ENCODE measurements at regions not wholly inside any gene's neighbourhood (a gene's known extent, or its start where the extent isn't known, plus 50 kb on each side); places are given as distances from the start of the nearest gene placed in this dataset.
"Not testable (repeated sequence)": the region's sequence is repeated elsewhere in the genome, so short reads cannot be mapped to it uniquely, and the experiment has no call there.

DNA sequence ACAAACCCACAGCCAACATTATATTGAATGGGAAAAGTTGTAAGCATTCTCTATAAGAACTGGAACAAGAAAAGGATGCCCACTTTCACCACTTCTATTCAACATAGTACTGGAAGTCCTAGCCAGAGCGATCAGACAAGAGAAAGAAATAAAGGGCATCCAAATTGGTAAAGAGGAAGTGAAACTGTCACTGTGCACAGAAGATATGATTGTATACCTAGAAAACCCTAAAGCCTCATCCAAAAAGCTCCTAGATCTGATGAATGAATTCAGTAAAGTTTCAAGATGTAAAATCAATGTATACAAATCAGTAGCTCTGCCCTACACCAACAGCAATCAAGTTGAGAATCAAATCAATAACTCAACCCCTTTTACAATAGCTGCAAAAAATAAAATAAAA is 69.0 kb downstream of the ADRB2 start:
- H3K23ac ChIP-seq (ENCODE audit: insufficient read length); H2BK5ac ChIP-seq (ENCODE audit: low read depth, low read length); H3K14ac ChIP-seq (ENCODE audit: insufficient read length); H4K5ac ChIP-seq (ENCODE audit: insufficient read length, low read depth, low read length); H3K27me3 ChIP-seq (replicated peaks in 1 of 4; ENCODE audit: control insufficient read depth in 3 of 4, extremely low read depth in 1 of 4, insufficient read depth in 3 of 4, low read length in 3 of 4); H3K79me2 ChIP-seq (ENCODE audit: control insufficient read depth in 1 of 2, insufficient read depth in 2 of 2, low read length in 2 of 2); H3K79me1 ChIP-seq (ENCODE audit: low read depth, low read length); CTCF ChIA-PET (ENCODE audit: partially characterized antibody); H2BK15ac ChIP-seq (ENCODE audit: low read length); H3K4me1 ChIP-seq (replicated peaks in 1 of 4; ENCODE audit: control insufficient read depth in 3 of 4, insufficient read depth in 4 of 4, low read length in 3 of 4); FAIRE-seq; H3K9me3 ChIP-seq (ENCODE audit: insufficient read depth in 2 of 2, low read depth in 1 of 2, low read length in 1 of 2); H3K23me2 ChIP-seq (ENCODE audit: low read depth, low read length); H2AFZ ChIP-seq (ENCODE audit: low read length); H4K8ac ChIP-seq (ENCODE audit: extremely low read depth, insufficient read depth, low read length); H4K91ac ChIP-seq (replicated peaks; ENCODE audit: insufficient read length, low read length); H3K9ac ChIP-seq (replicated peaks in 1 of 4; ENCODE audit: extremely low read depth in 1 of 4, low read depth in 3 of 4, low read length in 3 of 4); H3K27ac ChIP-seq (ENCODE audit: low read depth, low read length); POLR2A ChIA-PET (ENCODE audit: partially characterized antibody); H2BK20ac ChIP-seq (ENCODE audit: low read length); H2BK120ac ChIP-seq (replicated peaks; ENCODE audit: low read depth, low read length); H2BK12ac ChIP-seq (ENCODE audit: low read depth, low read length); H4K20me1 ChIP-seq (replicated peaks in 1 of 2; ENCODE audit: control insufficient read depth in 1 of 2, insufficient read depth in 2 of 2, low read length in 2 of 2); H3K4me3 ChIP-seq (ENCODE audit: extremely low read depth in 1 of 4, insufficient read depth in 2 of 4, low read depth in 3 of 4, low read length in 4 of 4); H3K56ac ChIP-seq (replicated peaks; ENCODE audit: insufficient read length, low read depth, low read length); H2AK5ac ChIP-seq (ENCODE audit: low read depth, low read length); H3K4ac ChIP-seq (replicated peaks; ENCODE audit: insufficient read length, low read depth, low read length); DNase-seq (ENCODE audit: low read depth in 1 of 2, low spot score in 2 of 2); H3K4me2 ChIP-seq (ENCODE audit: insufficient read depth in 1 of 2, low read depth in 2 of 2, low read length in 2 of 2); H3K18ac ChIP-seq (ENCODE audit: extremely low read depth, low read length); H3K36me3 ChIP-seq (ENCODE audit: control insufficient read depth in 2 of 4, insufficient read depth in 4 of 4, low read length in 3 of 4): not testable (repeated sequence)
- WGBS, 2 experiments (ENCODE audit: extremely low coverage in 1 of 2, insufficient coverage in 1 of 2, insufficient read length in 1 of 2, insufficient replicate concordance in 2 of 2, low coverage in 1 of 2, low lambda C conversion rate in 2 of 2, missing lambda C conversion rate in 1 of 2), result 100% methylated on average over 1 of the region's 1 CpG; no CpG with 5 or more reads in 1 of the 2 experiments

All from H1 (cell line).